ENCODE measurements at regions not wholly inside any gene's neighbourhood (a gene's known extent, or its start where the extent isn't known, plus 50 kb on each side); places are given as distances from the start of the nearest gene placed in this dataset.
"Not testable (repeated sequence)": the region's sequence is repeated elsewhere in the genome, so short reads cannot be mapped to it uniquely, and the experiment has no call there.

DNA sequence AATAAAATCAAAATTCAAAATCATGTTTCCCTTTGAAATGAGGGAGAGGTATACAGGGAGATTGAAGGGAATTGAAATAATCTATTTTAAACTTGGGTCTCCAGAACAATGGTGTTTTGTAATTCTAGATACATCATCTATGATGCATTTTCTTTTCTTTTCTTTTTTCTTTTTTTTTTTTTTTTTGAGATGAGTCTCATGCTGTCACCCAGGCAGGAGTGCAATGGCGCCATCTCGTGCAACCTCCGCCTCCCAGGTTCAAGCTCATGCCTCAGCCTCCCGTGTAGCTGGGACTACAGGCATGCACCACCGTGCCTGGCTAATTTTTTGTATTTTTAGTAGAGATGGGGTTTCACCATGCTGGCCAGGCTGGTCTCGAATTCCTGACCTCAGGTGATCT is 205.1 kb downstream of the LPIN1 start:
- peaks cover 14% of the 10 kb centered on the region for H3K9me3 ChIP-seq (ENCODE audit: control insufficient read depth, low read length)
- not testable (repeated sequence) for H3K4me3 ChIP-seq (ENCODE audit: low read length); H3K4me1 ChIP-seq (ENCODE audit: control insufficient read depth, insufficient read depth, low read length); H3K27me3 ChIP-seq (ENCODE audit: control insufficient read depth, insufficient read depth, low read length, poor library complexity, severe bottlenecking); H3K4me3 Mint-ChIP-seq; H3K27ac Mint-ChIP-seq; H3K27me3 Mint-ChIP-seq (ENCODE audit: insufficient read depth); H3K9ac ChIP-seq (ENCODE audit: extremely low read depth, low read length, poor library complexity, severe bottlenecking); H3K36me3 ChIP-seq (ENCODE audit: control insufficient read depth, insufficient read depth, low read length); H3K27ac ChIP-seq (ENCODE audit: low read depth, low read length); H3K36me3 Mint-ChIP-seq (ENCODE audit: low read depth)
- TF ChIP-seq, protein P1, sequence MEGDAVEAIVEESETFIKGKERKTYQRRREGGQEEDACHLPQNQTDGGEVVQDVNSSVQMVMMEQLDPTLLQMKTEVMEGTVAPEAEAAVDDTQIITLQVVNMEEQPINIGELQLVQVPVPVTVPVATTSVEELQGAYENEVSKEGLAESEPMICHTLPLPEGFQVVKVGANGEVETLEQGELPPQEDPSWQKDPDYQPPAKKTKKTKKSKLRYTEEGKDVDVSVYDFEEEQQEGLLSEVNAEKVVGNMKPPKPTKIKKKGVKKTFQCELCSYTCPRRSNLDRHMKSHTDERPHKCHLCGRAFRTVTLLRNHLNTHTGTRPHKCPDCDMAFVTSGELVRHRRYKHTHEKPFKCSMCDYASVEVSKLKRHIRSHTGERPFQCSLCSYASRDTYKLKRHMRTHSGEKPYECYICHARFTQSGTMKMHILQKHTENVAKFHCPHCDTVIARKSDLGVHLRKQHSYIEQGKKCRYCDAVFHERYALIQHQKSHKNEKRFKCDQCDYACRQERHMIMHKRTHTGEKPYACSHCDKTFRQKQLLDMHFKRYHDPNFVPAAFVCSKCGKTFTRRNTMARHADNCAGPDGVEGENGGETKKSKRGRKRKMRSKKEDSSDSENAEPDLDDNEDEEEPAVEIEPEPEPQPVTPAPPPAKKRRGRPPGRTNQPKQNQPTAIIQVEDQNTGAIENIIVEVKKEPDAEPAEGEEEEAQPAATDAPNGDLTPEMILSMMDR (conservative IDR thresholded peaks at IDR 0.05), result peak; percentile 63
- H3K9me3 Mint-ChIP-seq, result peaks cover 13% of the 10 kb centered on the region
- H3K4me1 Mint-ChIP-seq, result peaks cover 19% of the 10 kb centered on the region
- peak; percentile 78 for DNase-seq
- WGBS, 2 experiments (ENCODE audit: insufficient coverage in 1 of 2, insufficient read length in 1 of 2), result 76 to 100% methylated on average over 1 to 6 of the region's 6 CpGs

DNA sequence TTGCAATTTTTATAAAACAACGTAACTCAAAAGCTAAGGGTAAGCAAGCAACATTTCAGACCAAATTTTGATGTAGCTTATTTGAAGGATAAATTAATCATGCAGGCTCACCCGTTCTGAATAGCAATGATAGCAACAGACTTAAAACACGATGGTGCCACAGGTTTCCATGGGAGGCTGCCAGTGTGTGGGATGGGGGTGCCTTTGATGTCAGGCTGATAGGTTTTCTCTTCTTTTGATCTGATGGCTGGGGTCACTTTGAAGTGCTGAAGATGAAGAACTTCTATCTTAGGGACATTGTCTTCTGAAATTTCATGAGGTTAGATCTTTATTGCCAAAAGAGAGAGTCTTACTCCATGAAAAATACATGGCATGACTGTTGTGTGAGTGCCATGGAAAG is 206.8 kb downstream of the LPIN1 start:
- Mint-ChIP-seq H3K27me3 (ENCODE audit: insufficient read depth) (no peaks in the 10 kb centered on the region), H3K9me3 (peaks cover 13% of the 10 kb centered on the region)

DNA sequence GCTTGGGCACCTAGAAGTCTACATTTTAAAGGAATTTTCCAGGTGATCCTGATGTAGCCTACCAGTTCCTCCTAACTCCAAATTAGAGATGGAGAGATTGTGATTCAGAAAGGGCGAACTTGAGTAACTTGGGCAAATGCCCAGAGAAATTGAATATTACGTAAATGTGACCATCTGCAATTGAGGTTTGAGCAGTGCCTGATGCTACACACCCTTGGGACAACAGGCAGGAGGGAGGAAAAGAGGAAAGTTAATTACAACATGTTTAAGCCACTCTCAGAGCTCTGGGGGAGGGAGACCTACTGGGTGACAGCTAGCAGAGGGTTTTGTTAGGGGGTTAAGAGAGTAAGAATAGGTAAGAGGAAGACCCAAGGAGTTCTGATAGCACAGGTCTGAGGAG is 208.9 kb downstream of the LPIN1 start:
- no peak overlapping the region for H3K4me3 Mint-ChIP-seq
- peaks cover 14% of the 10 kb centered on the region for H3K9me3 ChIP-seq (ENCODE audit: control insufficient read depth, low read length)
- TF ChIP-seq, protein P1 (conservative IDR thresholded peaks at IDR 0.05), result no peak
- peaks cover 13% of the 10 kb centered on the region for H3K9me3 Mint-ChIP-seq
- H3K27ac Mint-ChIP-seq, result peak overlapping the region; percentile 33
- no peak overlapping the region for H3K9ac ChIP-seq (ENCODE audit: extremely low read depth, low read length, poor library complexity, severe bottlenecking)
- H3K27me3 ChIP-seq (ENCODE audit: control insufficient read depth, insufficient read depth, low read length, poor library complexity, severe bottlenecking), result no peaks in the 10 kb centered on the region
- H3K27me3 Mint-ChIP-seq (ENCODE audit: insufficient read depth), result no peaks in the 10 kb centered on the region
- peaks cover 31% of the 10 kb centered on the region for H3K4me1 Mint-ChIP-seq
- DNase-seq, result no peak
- no peak overlapping the region for H3K4me3 ChIP-seq (ENCODE audit: low read length)
- H3K4me1 ChIP-seq (ENCODE audit: control insufficient read depth, insufficient read depth, low read length), result peaks cover 8% of the 10 kb centered on the region
- H3K27ac ChIP-seq (ENCODE audit: low read depth, low read length), result no peak overlapping the region
- H3K36me3 ChIP-seq (ENCODE audit: control insufficient read depth, insufficient read depth, low read length), result no peaks in the 10 kb centered on the region
- 86 to 95% methylated on average over 2 of the region's 2 CpGs for WGBS, 2 experiments (ENCODE audit: insufficient coverage in 1 of 2, insufficient read length in 1 of 2)
- no peaks in the 10 kb centered on the region for H3K36me3 Mint-ChIP-seq (ENCODE audit: low read depth)

More for the DNA sequence above, 206.8 kb downstream of the LPIN1 start:
- TF ChIP-seq, protein P1 (conservative IDR thresholded peaks at IDR 0.05), result no peak
- no peak overlapping the region for H3K27ac Mint-ChIP-seq
- DNase-seq, result no peak
- no peak overlapping the region for H3K4me3 Mint-ChIP-seq
- Histone ChIP-seq H3K9me3 (ENCODE audit: control insufficient read depth, low read length) (peaks cover 14% of the 10 kb centered on the region), H3K27me3 (ENCODE audit: control insufficient read depth, insufficient read depth, low read length, poor library complexity, severe bottlenecking) (no peaks in the 10 kb centered on the region), H3K4me1 (ENCODE audit: control insufficient read depth, insufficient read depth, low read length) (peaks cover 8% of the 10 kb centered on the region), H3K36me3 (ENCODE audit: control insufficient read depth, insufficient read depth, low read length) (no peaks in the 10 kb centered on the region), H3K9ac (ENCODE audit: extremely low read depth, low read length, poor library complexity, severe bottlenecking) (no peak overlapping the region), H3K4me3 (ENCODE audit: low read length) (peak overlapping the region; percentile 43), H3K27ac (ENCODE audit: low read depth, low read length) (no peak overlapping the region)
- H3K4me1 Mint-ChIP-seq, result peaks cover 31% of the 10 kb centered on the region
- WGBS, 2 experiments (ENCODE audit: insufficient coverage in 1 of 2, insufficient read length in 1 of 2), result 95 to 100% methylated on average over 2 to 3 of the region's 3 CpGs
- H3K36me3 Mint-ChIP-seq (ENCODE audit: low read depth), result no peaks in the 10 kb centered on the region

Data from endodermal cell (in vitro differentiated cells).